DMS 273 (cell line): ENCODE measurements at regions not wholly inside any gene's neighbourhood (a gene's known extent, or its start where the extent isn't known, plus 50 kb on each side); places are given as distances from the start of the nearest gene placed in this dataset.
"Not testable (repeated sequence)": the region's sequence is repeated elsewhere in the genome, so short reads cannot be mapped to it uniquely, and the experiment has no call there.

ENCODE experiments used
- DNase-seq: peaks from one replicate; lab custom pipeline; 2025; ENCODE audit not compliant: unreplicated experiment; lab: John Stamatoyannopoulos, UW

DNA sequence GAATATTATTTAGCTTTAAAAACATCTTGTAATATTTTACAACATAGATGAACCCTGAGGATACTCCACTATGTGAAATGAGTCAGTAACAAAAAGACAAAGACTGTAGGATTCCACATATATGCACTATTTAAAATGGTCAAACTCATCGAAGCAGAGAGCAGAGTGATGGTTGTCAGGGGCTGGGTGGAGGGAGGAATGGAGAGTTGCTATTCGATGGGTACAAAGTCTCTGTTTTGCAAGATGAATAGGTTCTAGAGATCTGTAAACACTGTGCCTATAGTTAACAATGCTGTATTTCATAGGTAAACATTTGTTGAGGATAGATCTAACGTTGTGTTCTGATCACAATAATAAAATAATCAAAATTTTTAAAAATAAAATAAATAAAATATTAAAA lies 1675.9 kb upstream of the CELF4 start:
- DNase-seq = no peak

DNA sequence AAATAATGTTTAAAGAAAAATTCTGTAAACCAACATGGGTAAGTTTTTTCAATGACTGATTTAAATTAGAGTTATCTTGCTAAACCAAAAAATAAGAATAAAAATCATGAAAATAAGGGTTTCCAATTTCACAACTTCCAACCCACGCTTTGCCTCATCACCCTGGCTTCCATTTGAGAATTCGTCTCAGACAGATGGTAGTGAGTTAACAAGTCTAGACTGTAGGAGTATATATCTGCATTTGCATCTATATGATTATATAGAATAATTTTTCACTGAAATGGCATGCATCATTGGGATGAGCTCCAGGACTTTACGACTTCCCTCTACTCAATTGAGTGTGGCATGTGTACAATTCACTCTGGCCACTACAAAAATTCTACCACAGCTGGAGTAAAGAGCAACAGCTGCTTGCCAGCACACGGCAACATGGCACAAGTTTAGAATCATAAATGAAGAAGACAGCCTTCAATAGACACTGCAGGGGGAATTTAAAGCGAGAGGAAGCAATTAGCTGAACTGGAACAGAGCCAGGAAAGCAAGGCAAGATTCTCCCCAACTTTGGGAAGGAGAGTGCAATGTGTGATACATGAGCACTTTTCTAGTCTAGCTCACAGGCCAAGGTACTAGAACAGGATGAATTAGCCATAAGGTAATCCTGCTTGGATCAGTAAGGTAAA lies 1673.5 kb upstream of the CELF4 start:
- peak; percentile 54 for DNase-seq

GRCh38 chr18:39235118-39235719 lies 1669.6 kb upstream of the CELF4 start:
- no peak for DNase-seq

DNA sequence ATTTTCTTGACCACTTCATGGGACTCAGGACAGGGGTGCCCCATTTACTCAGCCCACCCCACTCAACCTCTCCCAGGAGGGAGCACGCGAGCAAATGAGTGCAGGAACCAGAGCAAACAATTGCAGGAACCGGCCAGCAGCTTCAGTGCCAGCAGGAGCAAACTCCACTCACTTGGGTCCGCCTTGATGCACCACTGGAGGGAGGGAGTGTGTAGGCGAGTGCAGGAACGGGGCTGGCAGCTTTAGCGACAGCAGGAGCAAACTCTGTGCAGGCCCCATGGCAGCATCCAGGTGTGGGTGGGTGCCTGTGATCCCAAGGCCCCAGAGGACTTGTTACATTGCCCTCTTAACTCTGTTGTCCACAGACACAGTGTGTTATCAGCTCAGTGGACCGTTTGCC lies 1667.3 kb upstream of the CELF4 start:
- no peak for DNase-seq

GRCh38 chr18:39232490-39232889 lies 1666.9 kb upstream of the CELF4 start:
- DNase-seq = no peak

DNA sequence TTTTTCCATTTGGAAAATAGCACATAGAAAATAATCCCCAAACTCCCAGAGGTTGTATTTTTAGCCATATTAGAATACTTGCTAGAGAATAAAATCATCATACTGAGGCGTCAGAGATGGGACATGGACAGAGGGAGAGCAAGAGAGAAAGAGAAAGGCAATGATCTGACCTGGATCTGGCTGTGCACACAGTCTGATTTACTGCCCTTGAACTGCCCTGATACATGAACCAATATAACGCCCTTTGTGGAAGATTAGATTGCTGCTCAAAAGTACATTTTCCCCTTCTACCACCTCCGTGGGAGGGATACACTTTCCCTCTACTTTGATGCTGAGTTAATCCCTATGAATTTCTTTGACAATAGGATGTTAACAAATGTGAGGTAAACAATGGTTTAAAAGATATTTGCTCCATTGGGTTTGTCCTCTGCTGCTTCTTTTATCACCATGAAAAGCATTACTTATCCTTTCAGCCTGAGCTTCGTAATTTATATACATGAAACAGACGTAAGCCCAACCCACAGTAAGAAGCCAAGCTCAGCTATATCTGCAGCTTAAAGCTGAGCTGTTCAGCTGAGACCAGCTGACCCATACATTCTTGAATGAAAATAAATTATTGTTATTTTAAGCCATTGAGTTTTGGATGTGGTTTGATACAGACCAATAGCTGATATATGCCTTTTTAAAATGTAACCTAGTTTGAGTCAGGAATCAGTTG lies 1664.6 kb upstream of the CELF4 start:
- DNase-seq = no peak

- not testable (repeated sequence) for DNase-seq
Observed at GRCh38 chr18:39227769-39228168, 1662.2 kb upstream of the CELF4 start.

DNA sequence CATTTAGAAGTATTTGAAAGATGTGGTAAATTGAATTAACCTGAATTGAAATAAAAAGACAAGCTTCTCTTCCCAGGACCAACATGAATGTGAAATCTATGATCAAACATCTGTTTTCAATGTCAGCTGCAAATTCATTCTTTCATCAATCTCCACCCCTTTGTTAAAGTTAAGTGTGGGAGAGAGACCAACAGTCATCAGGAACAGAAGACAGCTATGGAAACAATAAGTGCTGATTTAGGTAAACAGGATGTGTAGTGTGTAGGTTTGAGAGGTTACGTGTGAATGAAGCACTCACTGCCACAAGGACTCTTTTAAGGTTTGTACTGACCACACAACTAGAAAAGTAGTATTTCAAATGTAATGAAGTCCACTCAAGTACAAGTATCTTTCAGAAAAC lies 1659.8 kb upstream of the CELF4 start:
- DNase-seq = no peak

- no peak for DNase-seq
Observed at GRCh38 chr18:39223283-39223682, 1657.7 kb upstream of the CELF4 start.

- no peak for DNase-seq
Observed at GRCh38 chr18:39215920-39216319, 1650.3 kb upstream of the CELF4 start.

GRCh38 chr18:39211461-39211860 lies 1645.9 kb upstream of the CELF4 start:
- no peak for DNase-seq

GRCh38 chr18:39209173-39209572 lies 1643.6 kb upstream of the CELF4 start:
- DNase-seq = no peak

GRCh38 chr18:39208729-39209128 lies 1643.1 kb upstream of the CELF4 start:
- no peak for DNase-seq

DNA sequence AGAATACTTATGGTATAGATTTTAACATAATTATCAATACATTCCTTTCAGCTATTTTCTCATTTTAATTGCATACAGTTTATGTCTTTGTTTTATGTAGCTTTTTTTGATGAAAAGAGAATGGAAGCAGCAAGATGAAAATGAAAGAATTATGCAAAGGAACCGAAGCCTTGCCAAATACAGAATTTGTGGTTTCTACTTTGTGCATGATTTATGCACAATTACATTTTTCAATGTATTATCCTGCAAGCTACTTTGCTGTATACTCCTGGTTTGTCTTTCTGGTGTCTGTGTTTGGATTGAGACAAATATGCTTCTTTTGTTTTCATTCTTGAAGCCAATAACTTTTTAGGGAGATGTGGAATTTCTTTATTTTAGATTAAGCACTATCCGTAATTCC lies 1642.6 kb upstream of the CELF4 start:
- DNase-seq = no peak

- not testable (repeated sequence) for DNase-seq
Observed at GRCh38 chr18:39206398-39207103, 1641.0 kb upstream of the CELF4 start.

DNA sequence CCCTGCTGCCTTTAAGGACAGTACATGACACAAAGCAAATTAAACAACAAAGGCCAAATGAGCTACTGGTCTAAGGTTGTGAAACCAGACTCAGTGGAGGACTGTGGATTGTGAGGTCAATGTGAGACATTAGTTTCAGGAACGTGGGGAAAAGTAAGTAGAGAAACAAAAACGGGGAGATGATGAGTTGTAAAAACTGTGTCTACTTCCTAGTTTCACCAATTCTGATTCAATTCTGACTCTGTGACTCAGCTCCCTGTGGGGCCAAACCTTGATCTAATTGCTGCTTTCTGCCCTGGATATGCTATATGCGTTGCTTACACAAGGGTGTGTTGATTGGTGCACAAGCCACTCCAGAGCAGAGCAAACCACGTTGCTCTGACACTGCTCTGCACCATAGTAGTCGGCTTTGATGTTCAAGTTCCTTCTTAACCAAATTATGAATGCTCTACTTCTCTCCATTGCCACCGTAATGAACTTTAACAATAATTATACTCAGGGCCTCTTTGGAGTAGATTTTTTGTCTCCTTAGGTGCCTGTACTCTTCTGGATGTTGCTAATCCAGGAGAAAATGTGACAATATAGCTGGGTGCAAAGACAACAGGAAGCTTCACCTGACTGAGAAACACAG lies 1640.1 kb upstream of the CELF4 start:
- DNase-seq = no peak

GRCh38 chr18:39200153-39200552 lies 1634.6 kb upstream of the CELF4 start:
- no peak for DNase-seq

DNA sequence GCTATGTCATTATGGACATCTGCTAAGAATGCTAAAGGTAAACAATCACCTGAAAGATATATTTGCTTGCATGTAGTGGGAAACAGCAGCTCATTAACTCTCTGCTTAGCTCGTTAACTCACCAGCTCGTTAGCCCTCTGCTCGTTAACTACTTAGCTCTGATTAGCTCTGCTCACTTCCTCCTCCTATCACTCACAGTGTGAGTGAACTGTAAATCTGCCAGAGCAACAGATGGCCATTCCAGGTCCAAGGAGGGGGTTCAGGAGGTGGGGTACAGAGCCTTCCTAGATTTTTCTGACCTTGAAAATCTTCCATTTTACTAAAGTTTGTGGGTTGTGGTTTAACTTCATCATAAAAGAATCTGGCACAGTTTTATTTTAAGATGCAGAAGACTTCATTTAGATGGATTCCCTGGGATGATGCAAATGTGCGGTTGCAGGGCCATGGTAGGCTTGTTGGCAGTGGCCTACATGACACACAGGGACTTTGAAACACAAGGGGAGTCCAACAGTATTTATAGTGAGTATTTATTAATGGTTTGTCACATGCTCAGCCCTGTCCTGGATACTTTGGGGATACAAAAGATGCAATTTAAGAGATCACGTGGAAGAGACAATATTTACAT lies 1633.7 kb upstream of the CELF4 start:
- DNase-seq = peak; percentile 22

DNA sequence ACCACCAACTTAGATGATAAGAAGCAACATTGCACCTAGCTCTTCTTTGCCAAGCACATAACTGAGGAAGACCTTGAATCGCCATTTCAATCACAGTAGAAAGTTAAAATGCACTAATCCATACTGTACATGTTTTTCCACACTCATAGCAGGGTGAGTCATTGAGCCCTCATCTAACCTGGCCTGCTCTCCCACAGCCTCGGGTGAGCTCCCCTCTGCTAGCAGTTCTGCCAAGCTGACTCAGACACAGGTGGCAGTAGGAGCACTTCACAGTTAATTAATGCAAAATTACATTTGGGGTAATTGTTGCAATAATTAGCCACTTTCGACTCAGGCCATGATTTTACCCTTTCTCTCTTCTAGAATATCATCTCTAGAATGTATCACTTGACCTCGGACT lies 1632.8 kb upstream of the CELF4 start:
- DNase-seq = peak; percentile 36

GRCh38 chr18:39191931-39192330 lies 1626.3 kb upstream of the CELF4 start:
- DNase-seq = peak; percentile 2

- DNase-seq = no peak
Observed at GRCh38 chr18:39191058-39191457, 1625.5 kb upstream of the CELF4 start.
